Mesenchymal stem cell (in vitro differentiated cells and primary cell): ENCODE measurements at regions not wholly inside any gene's neighbourhood (a gene's known extent, or its start where the extent isn't known, plus 50 kb on each side); places are given as distances from the start of the nearest gene placed in this dataset.

ENCODE experiments used
- DNase-seq: peaks from one replicate; pipeline ENCODE4 v3.0.0-alpha.2; 2013
- H2AFZ ChIP-seq: one replicate; pipeline ENCODE4 v1.6.1; 2013; ENCODE audit warnings: low read depth, mild to moderate bottlenecking, control low read depth, inconsistent platforms, low read length, moderate library complexity
- H2AK5ac ChIP-seq: 2 replicates; pipeline ENCODE4 v1.6.1; 2013; ENCODE audit warnings: low read length, moderate library complexity, mild to moderate bottlenecking, inconsistent platforms; ENCODE audit not compliant: severe bottlenecking
- H2BK120ac ChIP-seq: one replicate; pipeline ENCODE4 v1.6.1; 2013; ENCODE audit warnings: low read depth, mild to moderate bottlenecking, inconsistent platforms, low read length, moderate library complexity
- H2BK12ac ChIP-seq, 2 experiments: one replicate each; pipeline ENCODE4 v1.6.1; 2013; ENCODE audit warnings: inconsistent platforms in 2 of 2, low read length in 2 of 2, mild to moderate bottlenecking in 2 of 2, moderate library complexity in 2 of 2, control low read depth in 1 of 2
- H2BK15ac ChIP-seq: one replicate; pipeline ENCODE4 v1.6.1; 2013; ENCODE audit warnings: mild to moderate bottlenecking, low read depth, inconsistent platforms; ENCODE audit not compliant: poor library complexity, severe bottlenecking
- H2BK5ac ChIP-seq: 2 replicates; pipeline ENCODE4 v1.6.1; 2013; ENCODE audit warnings: low read depth, mild to moderate bottlenecking, low read length, control low read depth, inconsistent platforms; ENCODE audit not compliant: poor library complexity, severe bottlenecking
- H3K14ac ChIP-seq, 2 experiments: one replicate each; pipeline ENCODE4 v1.6.1; 2013; ENCODE audit warnings: inconsistent platforms in 2 of 2, low read length in 2 of 2, control low read depth in 1 of 2, mild to moderate bottlenecking in 1 of 2, moderate library complexity in 1 of 2
- H3K18ac ChIP-seq, 2 experiments: one replicate each; pipeline ENCODE4 v1.6.1; 2013; ENCODE audit warnings: inconsistent platforms in 2 of 2, low read length in 2 of 2, control low read depth in 1 of 2, low read depth in 1 of 2, mild to moderate bottlenecking in 1 of 2
- H3K23ac ChIP-seq, 2 experiments: one replicate each; pipeline ENCODE4 v1.6.1; 2013; ENCODE audit warnings: inconsistent platforms in 2 of 2, low read length in 2 of 2, mild to moderate bottlenecking in 2 of 2, moderate library complexity in 2 of 2, control low read depth in 1 of 2
- H3K27ac ChIP-seq: 2 replicates; pipeline ENCODE4 v1.5.1; 2013; ENCODE audit warnings: mild to moderate bottlenecking, moderate library complexity, low read length, control low read depth, inconsistent platforms; ENCODE audit not compliant: poor library complexity, severe bottlenecking
- H3K27me3 ChIP-seq, 2 experiments: 2 replicates each; pipeline versions ENCODE4 v1.6.1 to v1.7.0; 2013; ENCODE audit warnings: low read length in 2 of 2, mild to moderate bottlenecking in 2 of 2, moderate library complexity in 2 of 2, control low read depth in 1 of 2, inconsistent platforms in 1 of 2; ENCODE audit not compliant: control insufficient read depth in 1 of 2, insufficient read depth in 1 of 2
- H3K36me3 ChIP-seq, 2 experiments: 2 replicates each; pipeline versions ENCODE4 v1.6.1 to v1.7.0; 2013; ENCODE audit warnings: low read length in 2 of 2, control low read depth in 1 of 2, inconsistent platforms in 1 of 2, low read depth in 1 of 2, mild to moderate bottlenecking in 1 of 2; ENCODE audit not compliant: insufficient read depth in 2 of 2, control insufficient read depth in 1 of 2
- H3K4ac ChIP-seq, 2 experiments: one replicate each; pipeline ENCODE4 v1.6.1; 2013; ENCODE audit warnings: inconsistent platforms in 2 of 2, low read length in 2 of 2, mild to moderate bottlenecking in 2 of 2, moderate library complexity in 2 of 2, control low read depth in 1 of 2, low read depth in 1 of 2
- H3K4me1 ChIP-seq: 2 replicates; pipeline ENCODE4 v1.6.1; 2013; ENCODE audit warnings: low read depth, low read length, control low read depth; ENCODE audit not compliant: control insufficient read depth, insufficient read depth
- H3K4me2 ChIP-seq: 2 replicates; pipeline ENCODE4 v1.6.1; 2013; ENCODE audit warnings: low read length, mild to moderate bottlenecking, inconsistent platforms; ENCODE audit not compliant: poor library complexity, severe bottlenecking
- H3K4me3 ChIP-seq, 2 experiments: 2 replicates each; pipeline versions ENCODE4 v1.5.1 to v1.7.0; 2013; ENCODE audit warnings: low read length in 2 of 2, mild to moderate bottlenecking in 2 of 2, control low read depth in 1 of 2, low read depth in 1 of 2; ENCODE audit not compliant: insufficient read depth in 1 of 2
- H3K79me1 ChIP-seq: replicated peaks from 2 replicates; pipeline ENCODE4 v1.6.1; 2013; ENCODE audit warnings: mild to moderate bottlenecking, control low read depth, low read length, inconsistent platforms; ENCODE audit not compliant: poor library complexity, severe bottlenecking
- H3K9ac ChIP-seq: 2 replicates; pipeline ENCODE4 v1.7.0; 2013; ENCODE audit warnings: mild to moderate bottlenecking, low read length, moderate library complexity
- H3K9me3 ChIP-seq: 2 replicates; pipeline ENCODE4 v1.7.0; 2013; ENCODE audit warnings: mild to moderate bottlenecking, low read length; ENCODE audit not compliant: control insufficient read depth
- H4K8ac ChIP-seq: one replicate; pipeline ENCODE4 v1.6.1; 2013; ENCODE audit warnings: inconsistent platforms, mild to moderate bottlenecking, low read length, moderate library complexity
- H4K91ac ChIP-seq: one replicate; pipeline ENCODE4 v1.6.1; 2013; ENCODE audit warnings: mild to moderate bottlenecking, low read length, inconsistent platforms
- WGBS: methylation state at CpG from one replicate; pipeline ENCODE4 v1.1.7; 2013; ENCODE audit warnings: mixed read lengths; 5-methylcytosine and 5-hydroxymethylcytosine counted together

DNA sequence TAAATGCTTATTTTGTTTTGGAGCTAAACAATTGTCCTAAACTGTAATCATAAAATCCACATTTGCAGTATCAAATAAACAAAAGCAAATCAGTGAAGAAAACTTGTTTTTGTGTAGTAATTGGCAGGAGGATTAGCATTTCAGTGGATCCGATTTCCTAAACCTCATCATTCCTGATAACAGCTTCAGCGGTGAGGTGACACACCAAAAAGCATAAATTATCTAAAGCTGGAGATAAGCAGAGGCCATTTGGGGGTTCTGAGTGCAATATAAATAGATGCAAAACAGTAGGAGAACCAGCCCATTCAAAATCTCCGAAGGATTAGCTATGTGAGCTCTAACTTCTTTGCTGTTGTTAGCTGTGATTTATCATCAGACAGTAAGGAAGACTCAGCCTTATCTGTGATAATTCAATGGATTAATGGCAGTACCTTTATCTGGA is 235.8 kb downstream of the EPHA7 start:
- 9% methylated on average over 2 of the region's 3 CpGs for WGBS
- H3K14ac ChIP-seq: no peak overlapping the region
- H2BK5ac ChIP-seq: no peak overlapping the region
- H3K36me3 ChIP-seq: no peaks in the 10 kb centered on the region
- no peak overlapping the region for H2AK5ac ChIP-seq
- no peak overlapping the region for H2BK12ac ChIP-seq
- no peak overlapping the region for H3K18ac ChIP-seq
- no peak overlapping the region for H2AFZ ChIP-seq
- H3K9me3 ChIP-seq: no peaks in the 10 kb centered on the region
- no peak overlapping the region for H4K91ac ChIP-seq
- no peak overlapping the region for H3K4ac ChIP-seq
- H3K4me1 ChIP-seq: no peaks in the 10 kb centered on the region
- no peak overlapping the region for H2BK120ac ChIP-seq
- H3K4me3 ChIP-seq: no peak overlapping the region
- no peak overlapping the region for H2BK15ac ChIP-seq
- DNase-seq: peak; percentile 22
- H3K79me1 ChIP-seq: no peaks in the 10 kb centered on the region
- no peak overlapping the region for H3K4me2 ChIP-seq
- H3K27me3 ChIP-seq: no peaks in the 10 kb centered on the region
- H3K23ac ChIP-seq: no peak overlapping the region
- H4K8ac ChIP-seq: no peak overlapping the region
- H3K27ac ChIP-seq: no peak overlapping the region
- H3K9ac ChIP-seq: no peak overlapping the region

- Histone ChIP-seq H3K36me3 (no peaks in the 10 kb centered on the region), H2BK15ac (no peak overlapping the region), H2AFZ (no peak overlapping the region), H2AK5ac (no peak overlapping the region), H3K79me1 (no peaks in the 10 kb centered on the region), H4K8ac (no peak overlapping the region), H3K18ac (no peak overlapping the region), H3K4me2 (no peak overlapping the region), H3K27ac (no peak overlapping the region), H3K4ac (no peak overlapping the region), H3K14ac (no peak overlapping the region), H3K4me1 (no peaks in the 10 kb centered on the region), H2BK5ac (no peak overlapping the region), H3K23ac (no peak overlapping the region), H2BK12ac (no peak overlapping the region), H3K4me3 (no peak overlapping the region), H2BK120ac (no peak overlapping the region), H3K27me3 (no peaks in the 10 kb centered on the region), H3K9me3 (no peaks in the 10 kb centered on the region), H4K91ac (no peak overlapping the region), H3K9ac (no peak overlapping the region)
- no CpG with 5 or more reads among the region's 2 CpGs for WGBS
- no peak for DNase-seq
Measured at GRCh38 chr6:93182938-93183479, 236.3 kb downstream of the EPHA7 start.

GRCh38 chr6:93177918-93178317 is 241.4 kb downstream of the EPHA7 start:
- Histone ChIP-seq H2BK120ac (no peak overlapping the region), H2AFZ (no peak overlapping the region)

DNA sequence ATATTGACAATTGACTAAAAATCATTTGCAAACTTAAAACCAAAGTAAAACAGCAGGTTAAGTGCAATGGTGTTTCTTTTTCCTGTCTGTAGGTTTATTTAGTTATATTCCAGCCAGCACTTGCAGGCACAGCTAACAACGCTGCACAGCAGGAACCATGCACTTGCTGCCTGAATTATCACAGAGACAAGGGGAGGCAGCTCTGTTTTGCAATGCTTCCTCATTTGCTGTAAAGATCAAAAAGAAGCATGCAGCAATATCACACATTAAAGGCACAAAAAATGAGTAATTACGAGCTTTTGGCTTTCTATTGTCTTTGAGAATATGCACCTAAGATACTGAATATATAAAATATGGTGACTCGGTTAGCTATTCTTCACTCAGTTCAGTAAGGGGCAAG is 241.9 kb downstream of the EPHA7 start:
- H4K91ac ChIP-seq: no peak overlapping the region
- no peak overlapping the region for H3K9ac ChIP-seq
- no peak overlapping the region for H2BK120ac ChIP-seq
- H3K4me1 ChIP-seq: no peaks in the 10 kb centered on the region
- H3K4me3 ChIP-seq: no peak overlapping the region
- H2AFZ ChIP-seq: no peak overlapping the region
- no peak overlapping the region for H2AK5ac ChIP-seq
- H3K27ac ChIP-seq: no peak overlapping the region
- no peaks in the 10 kb centered on the region for H3K9me3 ChIP-seq
- H4K8ac ChIP-seq: no peak overlapping the region
- no peak overlapping the region for H3K4me2 ChIP-seq
- no peaks in the 10 kb centered on the region for H3K27me3 ChIP-seq
- H2BK12ac ChIP-seq: no peak overlapping the region
- WGBS: 79% methylated on average over 2 of the region's 3 CpGs
- no peaks in the 10 kb centered on the region for H3K79me1 ChIP-seq
- no peak overlapping the region for H2BK15ac ChIP-seq
- no peak overlapping the region for H3K4ac ChIP-seq
- no peak overlapping the region for H2BK5ac ChIP-seq
- no peak overlapping the region for H3K14ac ChIP-seq
- DNase-seq: no peak
- no peak overlapping the region for H3K23ac ChIP-seq
- no peaks in the 10 kb centered on the region for H3K36me3 ChIP-seq
- H3K18ac ChIP-seq: no peak overlapping the region

More at GRCh38 chr6:93177918-93178317, 241.4 kb downstream of the EPHA7 start:
- Histone ChIP-seq H2BK15ac (no peak overlapping the region), H3K36me3 (no peaks in the 10 kb centered on the region), H3K79me1 (no peaks in the 10 kb centered on the region), H3K23ac (no peak overlapping the region), H2BK12ac (peak overlapping the region in 1 of 2 experiments; percentile 72), H2BK5ac (no peak overlapping the region), H3K9ac (no peak overlapping the region), H3K18ac (peak overlapping the region in 1 of 2 experiments; percentile 54), H3K4me3 (no peak overlapping the region), H4K8ac (no peak overlapping the region), H2AK5ac (no peak overlapping the region), H4K91ac (no peak overlapping the region), H3K4ac (no peak overlapping the region), H3K9me3 (no peaks in the 10 kb centered on the region), H3K14ac (no peak overlapping the region), H3K27me3 (no peaks in the 10 kb centered on the region), H3K27ac (no peak overlapping the region), H3K4me1 (no peaks in the 10 kb centered on the region), H3K4me2 (no peak overlapping the region)
- no CpG with 5 or more reads among the region's 2 CpGs for WGBS
- no peak for DNase-seq
